GM13977 (cell line): ENCODE measurements at regions not wholly inside any gene's neighbourhood (a gene's known extent, or its start where the extent isn't known, plus 50 kb on each side); places are given as distances from the start of the nearest gene placed in this dataset.
"Not testable (repeated sequence)": the region's sequence is repeated elsewhere in the genome, so short reads cannot be mapped to it uniquely, and the experiment has no call there.

Source experiments
- DNase-seq: peaks from one replicate; pipeline ENCODE4 v3.0.0; 2012; ENCODE audit warnings: low spot score
- CTCF ChIP-seq: IDR thresholded peaks from 2 replicates; pipeline ENCODE4 v1.5.1; 2012; ENCODE audit warnings: mild to moderate bottlenecking, control low read depth; ENCODE audit not compliant: insufficient read depth; ENCODE audit errors: extremely low read depth, missing control alignments
- in situ Hi-C: fragments of 300-500 bp; cut with MboI; formaldehyde crosslinking; loops from one replicate; pipeline ENCODE4 v1.12.0; 2022; ENCODE audit warnings: low sequenced_read_pairs, low pct_unique_long_range_greater_than_20kb, mixed read lengths, inconsistent platforms; ENCODE audit not compliant: unreplicated experiment

GRCh38 chr10:11667756-11668155 is 56.3 kb upstream of the USP6NL start:
- in situ Hi-C loops: loop anchor here (10.0 kb wide), 1 partner anchor 53 kb away; the partner anchor contains the start of gene USP6NL
- DNase-seq: no peak
- TF ChIP-seq CTCF: no peak

- in situ Hi-C loops: loop anchor here (10.0 kb wide), 1 partner anchor 49 kb away; the partner anchor contains the start of gene USP6NL
- peak; percentile 10 for TF ChIP-seq CTCF
- peak; percentile 61 for DNase-seq
Measured at GRCh38 chr10:11663763-11664555, 52.5 kb upstream of the USP6NL start.

DNA sequence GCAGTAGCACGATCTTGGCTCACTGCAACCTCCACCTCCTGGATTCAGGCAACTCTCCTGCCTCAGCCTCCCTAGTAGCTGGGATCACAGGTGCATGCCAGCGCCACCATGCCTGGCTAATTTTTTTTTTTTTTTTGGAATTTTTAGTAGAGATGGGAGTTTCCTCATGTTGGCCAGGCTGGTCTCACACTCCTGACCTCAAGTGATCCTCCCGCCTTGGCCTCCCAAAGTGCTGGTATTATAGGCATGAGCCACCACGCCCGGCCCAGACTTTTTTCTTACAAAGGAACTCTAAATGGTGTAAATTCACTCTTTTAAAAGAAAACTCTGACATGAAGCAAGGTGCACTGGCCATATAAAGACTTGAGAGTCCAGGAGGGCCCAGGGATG is 51.7 kb upstream of the USP6NL start:
- DNase-seq: not testable (repeated sequence)
- in situ Hi-C loops: loop anchor here (10.0 kb wide), 1 partner anchor 48 kb away; the partner anchor contains the start of gene USP6NL

- TF ChIP-seq CTCF: no peak
- no peak for DNase-seq
- in situ Hi-C loops: loop anchor here (10.0 kb wide), 1 partner anchor 47 kb away; the partner anchor contains the start of gene USP6NL
Measured at GRCh38 chr10:11661441-11661840, 50.0 kb upstream of the USP6NL start.
